Daoy (cell line): ENCODE measurements at regions not wholly inside any gene's neighbourhood (a gene's known extent, or its start where the extent isn't known, plus 50 kb on each side); places are given as distances from the start of the nearest gene placed in this dataset.
"Not testable (repeated sequence)": the region's sequence is repeated elsewhere in the genome, so short reads cannot be mapped to it uniquely, and the experiment has no call there.

Source experiments
- DNase-seq: peaks from one replicate; pipeline ENCODE4 v3.0.0-alpha.2; 2015; ENCODE audit warnings: low read depth

DNA sequence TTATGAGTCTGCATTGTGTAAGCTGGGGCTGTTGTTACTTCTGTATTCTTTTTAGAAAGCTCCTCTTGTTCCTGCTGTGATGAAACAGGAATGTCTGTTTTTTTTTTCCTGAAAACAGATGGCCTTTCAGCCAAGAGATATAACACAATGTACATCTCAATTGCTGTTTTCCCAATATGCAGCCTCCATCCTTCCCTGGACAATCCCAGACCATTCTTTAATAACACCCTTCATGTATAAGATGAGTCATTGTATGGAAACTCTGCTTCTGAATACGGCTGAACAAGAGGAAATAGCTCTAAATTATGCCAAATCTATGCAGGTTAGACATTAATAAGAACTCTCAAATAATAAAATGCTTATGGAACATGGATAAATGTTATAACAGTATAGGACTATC, 60.2 kb upstream of the LRRC4C start:
- DNase-seq = no peak

DNA sequence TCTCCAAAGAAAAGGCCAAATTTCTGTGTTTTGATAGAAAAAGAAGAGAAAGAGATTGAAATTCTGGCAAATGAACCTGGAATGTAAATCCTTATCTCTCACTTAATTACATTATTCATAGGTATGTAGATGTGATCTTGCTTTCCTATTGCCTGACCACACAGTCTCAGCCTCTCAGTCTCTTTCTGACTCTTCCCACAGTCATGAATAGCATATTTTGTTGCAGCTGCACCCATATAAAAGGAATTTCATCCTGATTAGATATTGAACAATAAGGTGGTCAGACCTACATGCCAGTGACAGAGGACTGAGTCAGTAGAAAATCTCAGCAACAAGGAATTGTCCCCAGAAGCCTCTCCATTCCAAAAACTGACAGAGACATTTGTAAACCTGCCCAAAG, 62.9 kb upstream of the LRRC4C start:
- no peak for DNase-seq

DNA sequence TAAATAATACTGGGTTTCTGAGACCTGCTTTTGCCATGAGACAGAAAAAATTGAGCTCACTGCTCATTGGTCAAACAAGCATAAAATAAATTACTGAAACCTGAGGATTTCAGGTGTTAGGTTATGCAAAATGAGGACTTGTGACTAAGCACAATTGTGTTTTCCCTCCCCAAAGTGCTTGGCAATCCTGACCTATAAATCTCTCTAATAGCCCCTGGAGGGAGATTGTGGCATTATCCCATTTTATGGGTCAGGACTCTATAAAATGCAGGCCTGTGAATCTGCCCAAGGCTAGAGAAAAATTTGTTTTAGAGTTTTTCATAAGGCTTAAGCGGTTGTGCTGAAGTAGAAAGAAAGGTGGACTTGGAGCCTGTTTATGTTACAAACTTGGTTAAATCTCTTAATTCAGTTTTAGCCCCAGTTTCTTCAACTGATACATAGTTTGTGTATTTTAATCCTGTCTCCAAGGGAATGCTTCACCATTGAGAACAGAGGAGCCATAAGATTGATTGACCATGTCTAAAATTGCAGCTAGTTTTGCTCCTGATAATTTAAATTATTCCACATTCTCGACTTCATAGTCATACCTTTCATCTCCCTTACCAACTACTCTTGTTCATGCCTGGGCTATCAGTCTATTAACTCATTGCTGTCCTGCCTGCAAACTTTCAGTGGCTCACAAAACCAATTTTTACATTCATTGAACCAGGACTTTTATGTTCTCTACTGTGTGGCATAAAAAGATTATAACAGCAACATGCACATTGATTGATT, 63.6 kb upstream of the LRRC4C start:
- DNase-seq = no peak

DNA sequence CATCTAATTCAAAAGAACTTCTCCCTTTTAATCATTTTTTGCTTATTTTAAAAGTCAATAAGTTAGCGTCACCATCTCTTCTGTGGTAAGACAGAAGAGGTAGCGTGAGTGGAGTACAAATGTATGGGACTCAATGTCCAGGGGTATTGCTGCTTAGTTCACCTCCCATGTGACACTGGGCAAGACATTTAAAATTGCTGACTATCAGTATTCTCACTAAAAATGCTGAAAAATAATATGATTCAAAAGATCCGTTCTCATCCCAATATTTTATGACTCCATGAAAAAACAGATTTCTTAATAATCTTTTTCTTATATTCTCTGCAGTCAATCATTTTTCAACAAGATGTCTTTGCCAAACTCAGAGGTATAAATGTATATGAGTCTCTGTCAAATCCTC, 68.1 kb upstream of the LRRC4C start:
- DNase-seq = no peak

DNA sequence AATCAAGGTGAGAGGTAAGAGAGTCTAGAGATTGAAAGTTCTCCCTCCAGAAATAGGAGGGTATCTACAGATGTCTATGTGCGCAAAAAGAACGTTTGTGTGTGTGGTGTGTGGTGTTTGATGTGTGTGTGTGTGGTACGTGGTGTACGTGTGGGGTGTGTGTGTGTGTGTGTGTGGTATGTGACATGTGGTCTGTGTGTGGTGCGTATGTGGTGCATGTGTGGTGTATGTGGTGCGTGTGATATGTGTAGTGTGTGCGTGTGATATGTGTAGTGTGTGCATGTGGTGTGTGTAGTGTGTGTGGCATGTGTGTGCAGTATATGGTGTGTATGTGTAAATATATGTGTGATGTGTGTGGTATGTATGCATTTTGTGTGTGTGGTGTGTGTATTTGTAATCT, 73.0 kb upstream of the LRRC4C start:
- no peak for DNase-seq

DNA sequence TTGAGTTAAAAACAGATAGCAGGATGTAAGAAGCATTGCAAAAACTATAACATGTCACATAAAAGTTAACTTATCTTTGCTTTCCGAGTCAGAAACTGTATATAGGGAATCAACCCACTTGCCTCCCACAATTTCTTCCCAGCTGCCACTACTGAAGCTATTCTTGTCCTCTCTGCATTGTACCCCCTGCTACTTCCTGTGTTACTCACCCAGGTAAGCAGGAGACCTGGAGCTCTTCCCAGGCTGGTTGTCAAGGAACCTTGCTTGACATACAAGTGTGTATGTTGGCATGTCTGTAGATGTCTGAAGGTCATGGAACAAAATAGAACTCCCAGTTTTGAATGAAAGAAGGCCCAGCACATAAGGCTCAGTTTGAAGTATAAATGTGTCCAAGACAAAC, 74.3 kb upstream of the LRRC4C start:
- DNase-seq = no peak

DNA sequence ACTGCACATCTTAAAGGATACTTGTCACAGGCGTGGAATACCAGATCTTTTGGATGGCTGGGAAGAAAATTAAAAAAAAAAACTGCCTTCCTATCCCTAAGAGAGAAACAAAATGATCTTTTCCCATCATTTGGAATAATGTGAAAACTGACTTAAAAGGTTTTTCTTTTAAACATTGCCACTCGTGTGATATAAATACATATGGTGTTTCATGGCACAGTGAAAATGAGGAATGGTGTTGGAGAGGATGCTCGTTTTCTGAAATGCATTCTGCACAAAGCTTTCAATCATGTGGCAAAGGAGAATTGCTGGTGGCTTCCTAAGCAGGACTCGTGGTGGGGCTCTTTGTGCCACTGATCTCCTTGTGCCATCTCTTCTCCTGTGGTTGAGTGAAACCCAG, 74.9 kb upstream of the LRRC4C start:
- DNase-seq = no peak

DNA sequence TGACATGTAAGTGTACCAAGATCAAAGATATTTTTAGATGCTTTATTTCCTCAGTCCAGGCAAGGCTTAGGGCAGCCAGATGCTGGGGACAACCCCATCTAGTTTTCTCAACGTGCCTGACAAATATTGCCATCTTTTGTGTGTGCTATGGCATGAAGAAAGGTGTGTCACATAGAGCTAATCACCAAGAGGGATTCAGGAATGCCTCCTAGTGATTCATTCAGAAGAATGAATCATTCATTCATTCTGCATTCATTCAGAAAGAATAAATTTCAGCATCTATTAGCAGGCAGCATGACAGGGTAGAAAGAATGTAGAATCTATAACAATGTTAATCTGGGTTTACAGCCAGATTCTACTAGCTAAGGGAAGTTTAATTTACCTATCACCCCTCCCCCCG, 75.4 kb upstream of the LRRC4C start:
- no peak for DNase-seq

DNA sequence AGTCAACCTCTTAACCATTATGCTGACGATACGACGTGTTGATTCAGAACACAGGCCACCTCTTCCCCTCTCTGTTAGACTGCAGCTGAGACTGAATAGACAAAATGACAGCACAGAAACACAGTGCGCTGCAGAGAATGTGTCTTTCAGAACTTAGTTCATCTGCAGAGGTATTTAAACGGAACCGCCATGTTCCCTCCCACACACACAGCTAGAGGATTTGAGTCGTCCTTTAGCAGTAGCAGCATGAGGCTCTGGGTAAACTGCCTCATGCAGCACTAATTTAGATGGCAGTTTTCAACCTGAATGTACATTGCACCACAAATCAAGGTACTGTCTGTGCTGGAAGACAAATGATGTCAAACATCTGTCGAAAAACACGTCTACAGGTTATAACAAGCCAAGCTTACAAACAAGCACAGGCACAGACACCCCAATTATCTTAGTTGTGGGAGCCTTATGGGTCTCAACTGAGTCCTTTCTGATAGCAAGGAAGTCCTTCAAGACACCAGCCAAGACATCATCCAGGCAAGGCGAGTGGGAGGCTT, 76.6 kb upstream of the LRRC4C start:
- no peak for DNase-seq

DNA sequence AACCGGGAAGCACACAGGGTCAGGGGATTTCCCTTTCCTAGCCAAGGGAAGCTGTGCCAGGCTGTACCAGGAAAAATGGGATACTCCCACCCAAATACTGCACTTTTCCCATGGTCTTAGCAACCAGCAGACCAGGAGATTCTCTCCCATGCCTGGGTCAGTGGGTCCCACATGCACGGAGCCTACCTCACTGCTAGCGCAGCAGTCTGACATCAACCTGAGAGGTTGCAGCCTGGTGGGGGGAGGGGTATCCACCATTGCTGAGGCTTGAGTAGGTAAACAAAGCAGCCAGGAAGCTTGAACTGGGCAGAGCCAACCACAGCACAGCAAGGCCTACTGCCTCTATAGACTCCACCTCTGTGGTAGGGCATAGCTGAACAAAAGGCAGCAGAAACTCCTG, 85.5 kb upstream of the LRRC4C start:
- not testable (repeated sequence) for DNase-seq

DNA sequence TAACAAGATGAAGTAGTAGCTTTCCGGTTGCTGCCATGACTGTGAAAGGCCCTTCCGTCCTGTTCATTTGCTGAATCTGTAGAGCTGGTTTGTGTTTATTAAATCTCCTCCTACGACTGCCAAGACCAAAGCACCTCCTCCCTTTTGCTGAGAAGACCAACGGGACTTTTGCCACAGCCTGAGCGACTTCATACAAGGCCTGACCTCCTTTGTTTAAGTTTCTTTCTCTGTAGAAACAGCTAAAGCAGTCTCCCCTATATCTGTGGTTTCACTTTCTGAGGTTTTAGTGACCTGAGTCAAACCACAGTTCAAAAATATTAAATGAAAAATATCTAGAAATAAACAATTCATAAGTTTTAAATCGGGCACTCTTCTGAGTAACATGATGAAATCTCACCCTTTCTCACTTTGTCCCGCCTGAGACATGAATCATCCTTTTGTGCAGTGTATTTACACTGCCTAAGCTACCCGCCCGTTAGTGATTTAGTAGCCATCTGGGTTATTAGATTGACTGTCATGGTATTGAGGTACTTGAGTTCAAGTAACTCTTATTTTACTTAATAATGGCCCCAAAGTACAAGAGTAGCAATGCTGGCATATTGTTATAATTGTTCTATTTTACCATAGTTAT, 119.1 kb upstream of the LRRC4C start:
- DNase-seq = no peak

DNA sequence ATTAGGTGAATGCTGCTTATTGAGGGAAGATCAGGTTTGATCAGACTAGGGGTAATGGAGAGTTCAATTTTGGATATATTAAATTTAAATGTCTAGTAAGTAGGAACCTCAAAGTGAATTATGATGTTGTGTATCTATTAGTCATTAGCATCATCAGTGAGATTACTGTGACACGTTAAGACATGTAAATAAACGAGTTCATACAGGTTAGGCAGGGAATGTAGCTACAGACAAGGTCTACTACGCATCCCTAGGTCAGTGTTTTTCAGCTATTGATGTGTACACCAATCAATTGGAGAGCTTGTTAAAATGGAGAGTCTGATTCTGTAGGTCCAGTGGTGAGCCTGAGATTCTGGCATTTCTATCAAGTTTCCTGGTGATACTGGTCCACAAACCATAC, 120.1 kb upstream of the LRRC4C start:
- no peak for DNase-seq

DNA sequence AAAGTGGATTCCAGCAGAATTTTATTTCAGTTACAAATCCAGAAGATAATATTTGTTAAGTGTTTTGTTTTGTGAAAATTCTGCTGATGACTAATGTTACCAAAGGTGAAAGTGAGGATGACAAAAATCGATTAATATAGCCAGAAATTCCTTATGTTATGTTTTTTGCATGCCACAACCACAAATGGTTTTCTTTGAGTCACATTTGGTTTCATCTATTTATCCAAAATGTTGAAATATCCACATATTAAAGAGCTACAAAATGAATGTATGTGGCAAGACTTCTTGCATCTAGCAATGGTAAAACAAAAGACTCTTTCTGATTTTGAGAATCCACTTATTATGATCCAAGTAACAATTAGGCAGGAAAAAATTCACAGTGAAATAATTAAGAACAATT, 150.1 kb upstream of the LRRC4C start:
- no peak for DNase-seq

DNA sequence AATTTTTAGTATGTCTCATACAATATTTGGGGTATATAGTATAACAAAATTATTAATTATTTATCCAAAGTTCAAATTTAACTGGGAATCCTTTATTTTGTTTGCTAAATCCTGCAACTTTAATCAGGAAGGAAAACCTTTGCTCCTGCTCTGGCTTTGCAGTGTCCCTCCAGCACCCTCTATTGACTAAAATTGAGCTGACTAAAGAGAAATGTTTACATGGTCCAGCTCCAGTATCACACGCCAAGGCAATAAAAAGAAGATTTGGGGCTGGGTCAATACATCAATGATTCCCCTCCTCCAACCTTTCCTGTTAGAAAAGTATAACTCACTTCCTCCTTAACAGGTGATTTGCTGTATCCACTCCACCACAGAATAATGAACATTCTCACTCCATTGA, 153.0 kb upstream of the LRRC4C start:
- no peak for DNase-seq

DNA sequence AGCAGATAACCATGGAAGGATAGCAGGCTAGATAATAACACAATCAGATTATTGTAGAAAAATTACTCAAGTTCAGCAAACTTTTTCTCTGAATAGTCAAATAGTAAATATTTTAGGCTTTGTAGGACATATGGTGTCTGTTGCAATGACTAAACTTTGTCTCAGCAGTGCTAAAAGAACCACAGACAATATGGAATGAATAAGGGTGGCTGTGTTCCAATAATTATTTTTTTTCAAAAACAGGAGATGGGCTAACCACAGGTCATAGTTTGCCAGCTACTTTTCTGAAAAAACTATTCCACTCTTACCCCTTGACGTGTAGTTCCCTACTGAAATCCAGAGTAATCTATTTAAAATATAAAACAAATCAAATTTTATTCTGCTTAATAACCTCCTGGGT, 153.9 kb upstream of the LRRC4C start:
- no peak for DNase-seq

DNA sequence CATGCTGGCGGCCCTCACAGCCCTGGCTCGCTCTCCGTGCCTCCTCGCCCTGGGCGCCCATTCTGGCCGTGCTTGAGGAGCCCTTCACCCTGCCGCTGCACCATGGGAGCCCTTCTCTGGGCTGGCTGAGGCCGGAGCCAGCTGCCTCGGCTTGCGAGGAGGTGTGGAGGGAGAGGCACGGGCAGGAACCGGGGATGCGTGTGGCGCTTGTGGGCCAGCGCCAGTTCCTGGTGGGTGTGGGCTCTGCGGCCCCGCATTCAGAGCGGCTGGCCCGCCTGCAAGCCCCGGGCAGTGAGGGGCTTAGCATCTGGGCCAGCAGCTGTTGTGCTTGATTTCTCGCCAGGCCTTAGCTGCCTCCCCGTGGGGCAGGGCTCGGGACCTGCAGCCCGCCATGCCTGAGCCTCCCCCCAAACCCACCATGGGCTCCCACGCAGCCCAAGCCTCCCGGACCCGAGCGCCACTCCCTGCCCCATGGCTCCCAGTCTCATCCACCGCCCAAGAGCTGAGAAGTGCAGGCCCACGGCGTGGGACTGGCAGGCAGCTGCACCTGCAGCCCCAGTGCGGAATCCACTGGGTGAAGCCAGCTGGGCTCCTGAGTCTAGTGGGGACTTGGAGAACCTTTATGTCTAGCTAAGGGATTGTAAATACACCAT, 163.4 kb upstream of the LRRC4C start:
- no peak for DNase-seq

DNA sequence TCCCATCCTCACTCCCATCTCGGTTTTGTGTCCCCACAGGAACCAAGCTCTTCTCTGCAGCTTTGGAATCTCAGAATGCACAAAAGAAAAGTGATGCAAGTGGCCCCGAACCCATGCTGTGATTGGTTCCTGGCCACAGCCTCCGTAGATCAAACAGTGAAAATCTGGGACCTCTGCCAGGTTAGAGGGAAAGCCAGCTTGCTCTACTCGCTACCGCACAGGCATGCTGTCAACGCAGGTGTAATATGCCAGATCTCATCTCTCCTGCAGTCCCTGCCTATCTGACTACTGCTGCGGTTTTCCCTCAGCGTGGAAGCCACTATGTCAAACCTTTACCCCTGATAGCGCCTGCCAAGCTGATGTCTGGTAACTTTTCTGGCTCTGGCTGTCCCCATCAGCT, 200.5 kb upstream of the LRRC4C start:
- no peak for DNase-seq

DNA sequence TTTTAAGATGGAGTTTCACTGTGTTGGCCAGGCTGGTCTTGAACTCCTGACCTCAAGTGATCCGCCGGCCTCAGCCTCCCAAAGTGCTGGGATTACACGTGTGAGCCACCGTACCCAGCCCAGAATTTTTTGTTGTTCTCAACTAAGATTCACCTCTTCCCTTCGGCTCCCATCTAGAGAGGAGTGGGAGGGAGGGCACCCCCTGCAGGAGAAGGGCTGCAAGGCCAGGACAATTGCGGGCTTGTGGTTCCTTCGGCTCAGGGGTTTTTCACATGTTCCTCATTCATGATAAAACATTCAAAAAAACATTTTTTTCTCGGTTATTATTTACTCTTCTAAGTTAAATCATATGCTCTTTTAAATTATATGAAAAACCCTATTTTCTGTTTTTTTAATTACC, 201.1 kb upstream of the LRRC4C start:
- DNase-seq = no peak

DNA sequence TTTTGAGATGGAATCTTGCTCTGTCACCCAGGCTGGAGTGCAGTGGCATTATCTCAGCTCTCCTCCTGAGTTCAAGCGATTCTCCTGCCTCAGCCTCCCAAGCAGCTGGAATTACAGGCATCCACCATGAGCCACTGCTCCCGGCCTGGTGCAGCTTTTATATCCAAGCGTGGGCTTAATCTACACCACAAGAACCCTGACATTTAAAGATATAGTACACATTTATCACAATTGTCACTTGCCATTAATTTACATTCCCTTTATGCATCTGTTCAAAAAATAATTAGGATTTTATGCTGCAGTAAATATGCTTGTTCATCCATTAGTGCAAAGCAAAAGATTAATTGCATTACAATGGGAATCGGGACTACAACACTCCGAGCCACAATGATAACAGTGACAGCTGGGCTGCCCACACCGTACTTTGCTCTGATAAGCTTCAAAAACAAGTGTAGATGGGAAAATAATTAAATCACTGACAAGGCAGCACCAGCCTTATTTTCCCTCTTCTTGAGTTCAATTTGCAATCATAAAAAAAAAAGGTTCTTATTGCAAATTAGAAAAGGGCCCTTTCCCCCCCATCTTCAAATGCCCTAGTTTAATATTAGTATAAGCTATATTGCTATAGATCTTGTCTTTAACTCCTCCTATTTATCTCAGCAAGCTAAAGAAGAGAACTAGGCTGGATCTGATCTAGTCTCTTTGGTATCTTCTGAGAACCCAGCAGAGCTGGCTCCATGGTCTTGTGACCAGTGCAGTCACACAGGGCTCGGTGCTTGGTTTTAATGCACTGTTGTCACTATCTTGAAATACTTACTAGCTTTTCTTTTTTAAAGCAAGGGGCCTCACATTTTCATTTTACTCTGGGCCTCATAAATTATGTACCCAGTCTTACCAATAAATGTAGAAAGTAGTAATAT, 206.2 kb upstream of the LRRC4C start:
- no peak for DNase-seq

DNA sequence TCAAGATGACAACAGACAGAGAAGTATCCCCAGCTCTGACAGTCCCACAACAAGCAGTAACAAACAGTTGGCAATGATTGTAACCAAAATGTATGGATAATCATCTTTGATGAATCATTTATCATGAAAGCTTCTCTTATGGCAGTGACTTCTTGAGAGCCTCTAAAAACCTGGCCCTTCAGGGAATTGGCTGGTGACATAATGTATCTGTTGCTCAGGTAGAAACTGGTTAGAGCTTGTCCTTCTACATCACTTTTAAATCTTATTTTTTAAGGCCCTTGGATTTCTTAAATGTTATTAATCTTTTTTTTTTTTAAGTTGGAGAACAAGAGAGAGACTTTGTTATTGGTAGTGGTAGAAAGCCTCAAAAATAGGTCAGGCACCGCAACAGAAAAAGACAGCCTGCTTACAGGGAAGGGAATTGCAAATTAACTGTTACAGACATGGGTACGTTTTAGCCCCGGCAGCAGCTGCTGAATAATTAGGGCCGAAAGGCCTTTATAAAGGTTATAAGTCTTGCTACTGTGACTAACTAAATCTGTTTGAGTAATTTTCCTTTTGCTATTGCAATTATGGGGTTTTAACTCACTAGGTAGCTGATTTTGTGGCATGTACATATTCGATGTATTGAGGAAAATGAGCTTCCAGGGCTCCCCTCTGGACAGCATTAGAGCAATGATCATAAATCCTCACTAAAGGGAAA, 207.7 kb upstream of the LRRC4C start:
- no peak for DNase-seq

DNA sequence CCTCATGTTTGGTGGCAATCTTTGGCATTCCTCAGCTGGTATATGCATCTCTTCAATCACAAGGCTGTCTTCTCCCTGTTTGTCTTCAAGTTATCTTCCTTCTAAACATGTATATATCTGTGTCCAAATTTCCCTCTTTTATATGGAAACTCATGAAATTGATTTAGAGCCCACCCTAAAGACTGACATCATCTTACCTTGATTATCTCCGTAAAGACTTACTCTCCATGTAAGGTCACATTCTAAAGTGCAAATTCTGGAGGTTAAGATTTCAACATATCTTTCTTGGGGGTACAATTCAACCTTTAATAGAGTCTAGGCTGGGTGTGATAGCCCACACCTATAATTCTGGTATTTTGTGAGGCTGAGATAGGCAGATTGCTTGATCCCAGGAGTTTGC, 215.8 kb upstream of the LRRC4C start:
- DNase-seq = no peak
